H9 (cell line): ENCODE measurements at regions not wholly inside any gene's neighbourhood (a gene's known extent, or its start where the extent isn't known, plus 50 kb on each side); places are given as distances from the start of the nearest gene placed in this dataset.

Experiments used
- DNase-seq: peaks from one replicate; pipeline ENCODE4 v3.0.0-alpha.2; 2017
- H2AFZ ChIP-seq: one replicate; pipeline ENCODE4 v1.6.1; 2013; ENCODE audit warnings: mild to moderate bottlenecking, low read length, control low read depth, moderate library complexity
- H2AK5ac ChIP-seq: 2 replicates; pipeline ENCODE4 v1.6.1; 2013; ENCODE audit warnings: low read length, control low read depth, mixed read lengths; ENCODE audit not compliant: insufficient read length
- H2BK120ac ChIP-seq: one replicate; pipeline ENCODE4 v1.6.1; 2013; ENCODE audit warnings: low read depth, mild to moderate bottlenecking, low read length, control low read depth, inconsistent platforms; ENCODE audit not compliant: poor library complexity, severe bottlenecking
- H2BK12ac ChIP-seq: 2 replicates; pipeline ENCODE4 v1.6.1; 2013; ENCODE audit warnings: low read length, control low read depth, mixed read lengths, low read depth; ENCODE audit not compliant: insufficient read length
- H2BK15ac ChIP-seq: 2 replicates; pipeline ENCODE4 v1.6.1; 2013; ENCODE audit warnings: low read depth, low read length, control low read depth
- H2BK20ac ChIP-seq: one replicate; pipeline ENCODE4 v1.6.1; 2013; ENCODE audit warnings: low read depth, mild to moderate bottlenecking, low read length, control low read depth, inconsistent platforms; ENCODE audit not compliant: poor library complexity, severe bottlenecking
- H2BK5ac ChIP-seq: 2 replicates; pipeline ENCODE4 v1.6.1; 2013; ENCODE audit warnings: low read length, control low read depth, mixed read lengths; ENCODE audit not compliant: insufficient read length
- H3K14ac ChIP-seq: 2 replicates; pipeline ENCODE4 v1.6.1; 2013; ENCODE audit warnings: low read length, control low read depth; ENCODE audit not compliant: insufficient read depth
- H3K18ac ChIP-seq: 2 replicates; pipeline ENCODE4 v1.6.1; 2013; ENCODE audit warnings: low read depth, mild to moderate bottlenecking, mixed read lengths, low read length, control low read depth; ENCODE audit not compliant: insufficient read length
- H3K23ac ChIP-seq: 2 replicates; pipeline ENCODE4 v1.6.1; 2013; ENCODE audit warnings: low read length, control low read depth, mixed read lengths, low read depth; ENCODE audit not compliant: insufficient read length
- H3K23me2 ChIP-seq: 2 replicates; pipeline ENCODE4 v1.6.1; 2013; ENCODE audit warnings: low read depth, mild to moderate bottlenecking, mixed read lengths, low read length, control low read depth; ENCODE audit not compliant: insufficient read length, poor library complexity, severe bottlenecking
- H3K27ac ChIP-seq: 2 replicates; pipeline ENCODE4 v1.5.1; 2013; ENCODE audit warnings: low read length, control low read depth, mixed read lengths, low read depth; ENCODE audit not compliant: insufficient read length
- H3K27me3 ChIP-seq: 2 replicates; pipeline ENCODE4 v1.6.1; 2013; ENCODE audit warnings: low read length, control low read depth, inconsistent platforms; ENCODE audit not compliant: insufficient read depth
- H3K4ac ChIP-seq: 2 replicates; pipeline ENCODE4 v1.6.1; 2013; ENCODE audit warnings: low read depth, mild to moderate bottlenecking, control low read depth, inconsistent platforms, low read length, moderate library complexity
- H3K4me1 ChIP-seq: 2 replicates; pipeline ENCODE4 v1.6.1; 2013; ENCODE audit warnings: low read length, control low read depth, inconsistent platforms; ENCODE audit not compliant: insufficient read depth
- H3K4me2 ChIP-seq: 2 replicates; pipeline ENCODE4 v1.6.1; 2013; ENCODE audit warnings: low read length, control low read depth, mixed read lengths; ENCODE audit not compliant: insufficient read length, insufficient read depth
- H3K56ac ChIP-seq: 2 replicates; pipeline ENCODE4 v1.6.1; 2013; ENCODE audit warnings: low read depth, mild to moderate bottlenecking, mixed read lengths, low read length, control low read depth; ENCODE audit not compliant: insufficient read length
- H3K79me1 ChIP-seq: 2 replicates; pipeline ENCODE4 v1.6.1; 2013; ENCODE audit warnings: low read depth, mild to moderate bottlenecking, moderate library complexity, low read length, control low read depth, inconsistent platforms; ENCODE audit not compliant: insufficient read depth, poor library complexity, severe bottlenecking
- H3K79me2 ChIP-seq: 2 replicates; pipeline ENCODE4 v1.6.1; 2013; ENCODE audit warnings: low read length, control low read depth, inconsistent platforms; ENCODE audit not compliant: insufficient read depth
- H3K9ac ChIP-seq: 2 replicates; pipeline ENCODE4 v1.6.1; 2013; ENCODE audit warnings: low read length, control low read depth, mixed read lengths; ENCODE audit not compliant: insufficient read length; ENCODE audit errors: extremely low read depth
- H3K9me3 ChIP-seq: one replicate; pipeline ENCODE4 v1.6.1; 2013; ENCODE audit warnings: low read depth, low read length, inconsistent platforms; ENCODE audit not compliant: control insufficient read depth
- H3T11ph ChIP-seq: one replicate; pipeline ENCODE4 v1.6.1; 2013; ENCODE audit warnings: mild to moderate bottlenecking, low read length, control low read depth, inconsistent platforms
- H4K20me1 ChIP-seq: one replicate; pipeline ENCODE4 v1.6.1; 2013; ENCODE audit not compliant: control insufficient read depth, insufficient read length, insufficient read depth
- H4K5ac ChIP-seq: 2 replicates; pipeline ENCODE4 v1.6.1; 2013; ENCODE audit warnings: low read depth, mild to moderate bottlenecking, mixed read lengths, low read length, control low read depth; ENCODE audit not compliant: insufficient read length
- H4K8ac ChIP-seq: replicated peaks from 2 replicates; pipeline ENCODE4 v1.6.1; 2013; ENCODE audit warnings: low read length, control low read depth, mixed read lengths, low read depth; ENCODE audit not compliant: insufficient read length
- H4K91ac ChIP-seq: 2 replicates; pipeline ENCODE4 v1.6.1; 2013; ENCODE audit warnings: low read depth, mild to moderate bottlenecking, moderate library complexity, mixed read lengths, low read length, control low read depth; ENCODE audit not compliant: insufficient read length
- H3K27ac Mint-ChIP-seq, 3 experiments: 2 replicates in 2 of 3; 3 replicates in 1 of 3; pipeline ENCODE4 v1.8.0; 2020 to 2021; ENCODE audit warnings: mixed read lengths in 3 of 3, mild to moderate bottlenecking in 1 of 3, moderate library complexity in 1 of 3
- H3K27me3 Mint-ChIP-seq: 2 replicates; pipeline ENCODE4 v1.8.0; 2021; ENCODE audit warnings: low read depth, mild to moderate bottlenecking, moderate library complexity, mixed read lengths
- H3K36me3 Mint-ChIP-seq, 3 experiments: 2 replicates in 2 of 3; 3 replicates in 1 of 3; pipeline ENCODE4 v1.8.0; 2020 to 2021; ENCODE audit warnings: low read depth in 3 of 3, mixed read lengths in 3 of 3; ENCODE audit not compliant: insufficient read depth in 1 of 3
- H3K4me1 Mint-ChIP-seq, 2 experiments: 2 replicates each; pipeline ENCODE4 v1.8.0; 2020; ENCODE audit warnings: mixed read lengths in 2 of 2
- H3K4me3 Mint-ChIP-seq, 2 experiments: 2 replicates in 1 of 2; 3 replicates in 1 of 2; pipeline ENCODE4 v1.8.0; 2020 to 2021; ENCODE audit warnings: mild to moderate bottlenecking in 2 of 2, mixed read lengths in 2 of 2, moderate library complexity in 1 of 2
- H3K9me3 Mint-ChIP-seq, 2 experiments: 2 replicates in 1 of 2; 3 replicates in 1 of 2; pipeline ENCODE4 v1.8.0; 2020; ENCODE audit warnings: mild to moderate bottlenecking in 2 of 2, mixed read lengths in 2 of 2, moderate library complexity in 1 of 2
- WGBS: extraction: QIAGEN DNeasy Blood & Tissue Kit; methylation state at CpG from one replicate; pipeline ENCODE4 v1.1.7; 2013; ENCODE audit warnings: missing lambda C conversion rate, low lambda C conversion rate, mixed read lengths; ENCODE audit not compliant: insufficient read length; ENCODE audit errors: extremely low coverage; 5-methylcytosine and 5-hydroxymethylcytosine counted together
- TF ChIP-seq, protein P1 (sequence below): fragments of 200-600 bp; sonication (generic); conservative IDR thresholded peaks from 3 replicates; pipeline ENCODE4 v1.8.0; 2021; ENCODE audit warnings: antibody characterized with exemption, mild to moderate bottlenecking

DNA sequence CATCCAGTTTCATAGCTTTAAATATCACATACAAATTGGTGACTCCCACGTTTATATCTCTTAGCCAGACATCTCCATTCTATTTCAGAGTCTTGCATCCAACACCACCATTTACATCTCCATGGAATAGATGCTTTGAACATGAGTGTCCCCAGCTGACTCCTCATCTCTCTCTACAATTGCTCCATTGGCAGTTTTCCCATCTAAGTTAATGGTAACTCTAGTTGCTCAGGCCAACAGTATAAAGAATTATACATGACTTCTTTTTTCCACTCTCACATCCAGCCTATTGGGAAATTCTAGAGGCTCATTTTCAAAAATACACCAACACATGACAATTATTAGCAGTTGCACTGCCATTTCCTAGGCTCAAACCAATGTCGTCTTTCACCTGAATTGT is 388.2 kb downstream of the STIM2 start:
- Histone ChIP-seq H4K5ac (no peak overlapping the region), H3K4ac (no peak overlapping the region), H2AK5ac (no peak overlapping the region), H4K91ac (no peak overlapping the region), H3K56ac (no peak overlapping the region), H3K27ac (no peak overlapping the region), H3K4me2 (no peak overlapping the region), H2BK15ac (no peak overlapping the region), H3K79me2 (no peaks in the 10 kb centered on the region), H2BK12ac (no peak overlapping the region), H2BK120ac (no peak overlapping the region), H4K8ac (no peak overlapping the region), H3T11ph (no peak overlapping the region), H3K27me3 (no peaks in the 10 kb centered on the region), H3K9ac (no peak overlapping the region), H3K9me3 (no peaks in the 10 kb centered on the region), H4K20me1 (no peaks in the 10 kb centered on the region), H3K23ac (no peak overlapping the region), H3K23me2 (no peaks in the 10 kb centered on the region), H3K4me1 (peaks cover 5% of the 10 kb centered on the region; the same call in 1 of the 2 replicates), H3K79me1 (no peaks in the 10 kb centered on the region), H2BK20ac (no peak overlapping the region), H2BK5ac (no peak overlapping the region), H3K14ac (no peak overlapping the region), H3K18ac (no peak overlapping the region), H2AFZ (no peak overlapping the region)
- WGBS = no CpG with 5 or more reads among the region's 2 CpGs
- Mint-ChIP-seq H3K4me1 (peaks cover 6% of the 10 kb centered on the region in 2 experiments; a peak in 2 of 4 replicates), H3K27me3 (no peaks in the 10 kb centered on the region), H3K27ac (no peak overlapping the region), H3K9me3 (peaks cover 5% of the 10 kb centered on the region in 2 experiments; a peak in 4 of 5 replicates), H3K36me3 (peaks cover 2 to 5% (median 4%) of the 10 kb centered on the region in 3 experiments; a peak in 5 of 7 replicates), H3K4me3 (no peak overlapping the region)
- TF ChIP-seq, protein P1, sequence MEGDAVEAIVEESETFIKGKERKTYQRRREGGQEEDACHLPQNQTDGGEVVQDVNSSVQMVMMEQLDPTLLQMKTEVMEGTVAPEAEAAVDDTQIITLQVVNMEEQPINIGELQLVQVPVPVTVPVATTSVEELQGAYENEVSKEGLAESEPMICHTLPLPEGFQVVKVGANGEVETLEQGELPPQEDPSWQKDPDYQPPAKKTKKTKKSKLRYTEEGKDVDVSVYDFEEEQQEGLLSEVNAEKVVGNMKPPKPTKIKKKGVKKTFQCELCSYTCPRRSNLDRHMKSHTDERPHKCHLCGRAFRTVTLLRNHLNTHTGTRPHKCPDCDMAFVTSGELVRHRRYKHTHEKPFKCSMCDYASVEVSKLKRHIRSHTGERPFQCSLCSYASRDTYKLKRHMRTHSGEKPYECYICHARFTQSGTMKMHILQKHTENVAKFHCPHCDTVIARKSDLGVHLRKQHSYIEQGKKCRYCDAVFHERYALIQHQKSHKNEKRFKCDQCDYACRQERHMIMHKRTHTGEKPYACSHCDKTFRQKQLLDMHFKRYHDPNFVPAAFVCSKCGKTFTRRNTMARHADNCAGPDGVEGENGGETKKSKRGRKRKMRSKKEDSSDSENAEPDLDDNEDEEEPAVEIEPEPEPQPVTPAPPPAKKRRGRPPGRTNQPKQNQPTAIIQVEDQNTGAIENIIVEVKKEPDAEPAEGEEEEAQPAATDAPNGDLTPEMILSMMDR = no peak
- no peak for DNase-seq
